ENCODE measurements at regions not wholly inside any gene's neighbourhood (a gene's known extent, or its start where the extent isn't known, plus 50 kb on each side); places are given as distances from the start of the nearest gene placed in this dataset.

DNA sequence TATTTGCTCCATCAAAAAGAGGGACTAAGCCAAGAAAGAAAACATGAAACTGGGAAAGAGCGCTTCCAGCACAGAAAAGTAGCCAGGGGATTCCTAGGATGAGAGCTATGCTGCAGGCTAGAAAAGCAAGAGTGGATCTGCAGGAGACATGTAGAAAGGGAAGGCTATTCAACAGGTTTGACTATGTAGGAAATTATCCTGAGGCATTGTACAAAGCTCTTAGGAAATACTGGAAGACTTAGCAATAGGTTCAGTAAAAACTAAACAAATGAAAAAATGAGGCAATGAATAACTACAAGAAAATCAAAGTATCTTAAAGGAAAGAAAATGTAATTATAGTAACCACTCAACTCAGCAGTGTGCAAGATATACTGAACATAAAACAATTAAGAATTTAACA is 178.7 kb upstream of the FOXN2 start:
- Histone ChIP-seq H3K4me3 (ENCODE audit: low read depth, low read length) (no peak overlapping the region), H3K79me2 (ENCODE audit: control insufficient read depth, insufficient read depth, low read length, unreplicated experiment) (no peaks in the 10 kb centered on the region), H2AFZ (ENCODE audit: low read length, unreplicated experiment) (no peak overlapping the region), H3K27ac (ENCODE audit: low read depth, low read length) (no peak overlapping the region), H3K36me3 (ENCODE audit: insufficient read depth, low read length) (no peaks in the 10 kb centered on the region), H3K4me1 (ENCODE audit: control insufficient read depth, insufficient read depth, low read length, unreplicated experiment) (no peaks in the 10 kb centered on the region), H3K27me3 (ENCODE audit: insufficient read depth, low read length) (no peaks in the 10 kb centered on the region)

DNA sequence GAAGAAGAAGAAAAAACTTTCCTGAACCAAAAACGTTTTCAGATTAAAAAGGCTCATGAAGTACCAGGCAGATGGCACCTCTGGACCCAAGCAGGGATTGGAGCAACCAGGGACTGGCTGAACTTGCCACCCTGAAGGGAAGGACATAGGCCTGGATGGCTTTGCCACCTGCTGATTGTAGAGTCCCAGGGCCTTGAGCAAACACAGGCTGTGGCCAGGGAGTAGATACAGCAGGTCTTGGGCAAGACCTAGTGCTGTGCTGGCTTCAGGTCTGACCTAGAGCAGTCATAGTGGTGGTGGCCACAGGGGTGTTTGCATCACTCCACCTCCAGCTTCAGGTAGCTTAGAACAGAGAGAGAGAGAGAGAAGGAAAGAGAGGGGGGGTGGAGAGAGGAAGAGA is 176.7 kb upstream of the FOXN2 start:
- Histone ChIP-seq H2AFZ (ENCODE audit: low read length, unreplicated experiment) (no peak overlapping the region), H3K79me2 (ENCODE audit: control insufficient read depth, insufficient read depth, low read length, unreplicated experiment) (no peaks in the 10 kb centered on the region), H3K4me3 (ENCODE audit: low read depth, low read length) (no peak overlapping the region), H3K27me3 (ENCODE audit: insufficient read depth, low read length) (no peaks in the 10 kb centered on the region), H3K36me3 (ENCODE audit: insufficient read depth, low read length) (no peaks in the 10 kb centered on the region), H3K27ac (ENCODE audit: low read depth, low read length) (no peak overlapping the region), H3K4me1 (ENCODE audit: control insufficient read depth, insufficient read depth, low read length, unreplicated experiment) (no peaks in the 10 kb centered on the region)

DNA sequence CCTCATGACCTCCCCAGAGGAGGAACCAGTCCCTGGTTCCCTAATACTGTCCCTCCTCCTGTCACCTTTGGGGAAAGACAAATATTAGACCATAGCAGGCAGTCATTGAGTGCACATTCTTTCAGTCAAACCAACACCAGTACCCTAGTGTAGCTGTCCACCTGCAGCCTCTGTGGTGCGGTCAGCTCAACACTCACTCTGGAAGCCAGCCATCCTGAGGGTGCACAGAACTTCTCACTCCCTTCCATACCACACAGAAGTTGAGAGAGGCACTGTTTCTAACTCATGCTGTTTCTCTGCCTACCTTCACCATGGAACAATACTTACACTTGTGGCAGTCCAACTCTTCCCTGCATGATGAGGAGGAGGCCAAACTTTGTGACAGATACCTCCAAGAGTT is 175.6 kb upstream of the FOXN2 start:
- H3K4me1 ChIP-seq (ENCODE audit: control insufficient read depth, insufficient read depth, low read length, unreplicated experiment), result no peaks in the 10 kb centered on the region
- H3K4me3 ChIP-seq (ENCODE audit: low read depth, low read length), result no peak overlapping the region
- no peaks in the 10 kb centered on the region for H3K79me2 ChIP-seq (ENCODE audit: control insufficient read depth, insufficient read depth, low read length, unreplicated experiment)
- no peak overlapping the region for H2AFZ ChIP-seq (ENCODE audit: low read length, unreplicated experiment)
- H3K27me3 ChIP-seq (ENCODE audit: insufficient read depth, low read length), result no peaks in the 10 kb centered on the region
- H3K36me3 ChIP-seq (ENCODE audit: insufficient read depth, low read length), result no peaks in the 10 kb centered on the region
- H3K27ac ChIP-seq (ENCODE audit: low read depth, low read length), result no peak overlapping the region

DNA sequence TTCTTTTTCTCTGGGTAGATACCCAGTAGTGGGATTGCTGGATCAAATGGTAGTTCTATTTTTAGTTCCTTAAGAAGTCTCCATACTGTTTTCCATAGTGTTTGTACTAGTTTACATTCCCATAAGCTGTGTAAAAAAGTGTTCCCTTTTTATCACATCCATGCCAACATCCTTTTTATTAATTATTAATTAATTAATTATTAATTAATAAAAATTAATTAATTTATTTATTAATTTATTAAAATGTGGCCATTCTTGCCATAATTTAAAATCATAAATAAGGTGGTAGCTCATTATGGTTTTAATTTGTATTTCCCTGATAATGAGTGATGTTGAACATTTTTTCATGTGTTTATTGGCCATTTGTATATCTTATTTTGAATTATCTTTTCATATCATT is 173.9 kb upstream of the FOXN2 start:
- Histone ChIP-seq H3K4me3 (ENCODE audit: low read depth, low read length) (no peak overlapping the region), H3K27me3 (ENCODE audit: insufficient read depth, low read length) (no peaks in the 10 kb centered on the region), H3K79me2 (ENCODE audit: control insufficient read depth, insufficient read depth, low read length, unreplicated experiment) (no peaks in the 10 kb centered on the region), H3K27ac (ENCODE audit: low read depth, low read length) (no peak overlapping the region), H3K36me3 (ENCODE audit: insufficient read depth, low read length) (no peaks in the 10 kb centered on the region), H2AFZ (ENCODE audit: low read length, unreplicated experiment) (no peak overlapping the region), H3K4me1 (ENCODE audit: control insufficient read depth, insufficient read depth, low read length, unreplicated experiment) (peaks cover 2% of the 10 kb centered on the region)

DNA sequence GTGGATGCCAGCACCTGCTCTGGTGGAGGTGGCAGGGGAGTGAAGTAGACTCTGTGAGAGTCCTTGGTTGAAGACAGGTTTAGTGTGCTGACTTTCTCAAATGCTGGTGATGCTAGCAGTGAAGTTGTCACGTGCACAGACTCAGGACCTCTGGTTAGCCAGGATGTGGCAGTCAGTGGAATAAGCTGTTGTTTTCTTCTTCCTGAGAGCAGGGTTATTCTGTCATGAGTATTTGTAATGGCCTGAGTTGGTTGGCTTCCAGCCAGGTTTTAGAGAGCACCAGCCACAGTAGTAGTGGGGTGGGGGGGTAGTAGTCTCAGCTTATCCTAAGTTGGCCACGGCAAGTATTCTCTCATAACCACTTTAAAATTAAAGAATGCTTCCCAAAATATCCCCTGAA is 169.7 kb upstream of the FOXN2 start:
- Histone ChIP-seq H3K79me2 (ENCODE audit: control insufficient read depth, insufficient read depth, low read length, unreplicated experiment) (no peaks in the 10 kb centered on the region), H2AFZ (ENCODE audit: low read length, unreplicated experiment) (no peak overlapping the region), H3K27ac (ENCODE audit: low read depth, low read length) (no peak overlapping the region), H3K27me3 (ENCODE audit: insufficient read depth, low read length) (no peaks in the 10 kb centered on the region), H3K4me3 (ENCODE audit: low read depth, low read length) (no peak overlapping the region), H3K4me1 (ENCODE audit: control insufficient read depth, insufficient read depth, low read length, unreplicated experiment) (peaks cover 15% of the 10 kb centered on the region), H3K36me3 (ENCODE audit: insufficient read depth, low read length) (no peaks in the 10 kb centered on the region)

DNA sequence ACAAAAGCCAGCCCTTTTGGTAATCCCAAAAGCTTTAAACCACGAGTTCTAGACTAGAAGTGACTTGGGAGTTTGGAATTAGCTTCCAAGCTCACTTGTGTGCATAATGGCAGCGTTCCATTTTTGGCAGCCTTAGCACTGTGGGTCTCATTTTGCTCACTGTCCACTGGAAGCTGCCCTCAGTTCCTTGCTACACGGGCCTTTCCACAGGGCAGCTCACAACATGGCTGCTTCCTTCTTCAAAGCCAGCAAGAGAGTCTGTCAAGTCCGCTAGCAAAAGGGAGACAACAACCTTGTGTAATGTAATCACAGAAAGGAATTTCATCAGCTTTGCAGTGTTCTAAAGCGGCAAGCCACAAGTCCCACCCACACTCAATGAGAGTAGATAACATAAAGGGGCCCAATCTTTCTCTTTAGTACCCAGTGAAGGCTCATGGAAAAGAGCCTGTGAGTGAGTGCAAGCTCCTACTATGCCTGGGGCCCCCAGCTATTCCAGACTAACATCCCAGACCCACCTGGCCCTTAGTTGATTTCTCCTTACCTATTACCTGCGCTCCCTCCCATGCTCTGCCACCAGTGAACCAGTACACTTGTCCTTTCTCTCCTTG is 168.5 kb upstream of the FOXN2 start:
- Histone ChIP-seq H3K4me3 (ENCODE audit: low read depth, low read length) (peak overlapping the region; percentile 27; the same call in 1 of the 2 replicates), H3K79me2 (ENCODE audit: control insufficient read depth, insufficient read depth, low read length, unreplicated experiment) (no peaks in the 10 kb centered on the region), H2AFZ (ENCODE audit: low read length, unreplicated experiment) (peak overlapping the region; percentile 71), H3K4me1 (ENCODE audit: control insufficient read depth, insufficient read depth, low read length, unreplicated experiment) (peaks cover 15% of the 10 kb centered on the region), H3K36me3 (ENCODE audit: insufficient read depth, low read length) (no peaks in the 10 kb centered on the region), H3K27ac (ENCODE audit: low read depth, low read length) (no peak overlapping the region), H3K27me3 (ENCODE audit: insufficient read depth, low read length) (no peaks in the 10 kb centered on the region)

DNA sequence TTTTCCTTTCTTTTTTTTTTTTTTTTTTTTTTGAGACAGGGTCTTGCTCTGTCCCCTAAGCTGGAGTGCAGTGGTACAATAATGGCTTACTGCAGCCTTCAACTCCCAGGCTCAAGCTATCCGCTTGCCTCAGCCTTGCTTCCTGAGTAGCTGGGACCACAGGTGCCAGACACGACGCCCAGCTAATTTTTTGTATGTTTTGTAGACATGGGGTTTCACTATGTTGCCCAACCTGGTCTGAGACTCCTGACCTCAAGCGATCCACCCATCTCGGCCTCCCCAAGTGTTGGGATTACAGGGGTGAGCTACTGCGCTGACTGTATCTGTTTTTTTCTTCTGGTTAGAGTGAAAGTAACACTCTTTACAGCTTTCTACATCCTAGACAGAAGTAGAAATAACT is 167.9 kb upstream of the FOXN2 start:
- Histone ChIP-seq H3K27me3 (ENCODE audit: insufficient read depth, low read length) (no peaks in the 10 kb centered on the region), H3K4me3 (ENCODE audit: low read depth, low read length) (no peak overlapping the region), H2AFZ (ENCODE audit: low read length, unreplicated experiment) (no peak overlapping the region), H3K27ac (ENCODE audit: low read depth, low read length) (no peak overlapping the region), H3K4me1 (ENCODE audit: control insufficient read depth, insufficient read depth, low read length, unreplicated experiment) (peaks cover 15% of the 10 kb centered on the region), H3K79me2 (ENCODE audit: control insufficient read depth, insufficient read depth, low read length, unreplicated experiment) (no peaks in the 10 kb centered on the region), H3K36me3 (ENCODE audit: insufficient read depth, low read length) (no peaks in the 10 kb centered on the region)

DNA sequence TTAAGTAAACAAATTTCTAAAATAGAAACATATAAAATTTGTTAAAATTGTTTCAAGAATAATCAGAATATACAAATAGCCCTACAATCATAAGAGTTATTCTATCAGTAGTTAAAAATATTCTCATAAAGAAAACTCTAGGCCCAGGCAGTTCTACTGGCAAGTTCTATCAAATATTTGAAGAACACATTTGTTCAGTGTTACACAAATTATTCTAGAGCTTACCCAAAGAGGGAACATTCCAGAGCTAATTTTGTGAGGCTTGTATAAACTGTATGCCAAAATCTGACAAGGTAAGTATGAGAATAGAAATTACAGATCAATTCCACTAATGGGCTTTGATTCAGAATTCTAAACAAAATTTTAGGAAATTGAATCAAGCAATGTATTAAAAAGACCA is 166.8 kb upstream of the FOXN2 start:
- Histone ChIP-seq H2AFZ (ENCODE audit: low read length, unreplicated experiment) (peak overlapping the region; percentile 92), H3K4me1 (ENCODE audit: control insufficient read depth, insufficient read depth, low read length, unreplicated experiment) (peaks cover 15% of the 10 kb centered on the region), H3K36me3 (ENCODE audit: insufficient read depth, low read length) (no peaks in the 10 kb centered on the region), H3K27me3 (ENCODE audit: insufficient read depth, low read length) (no peaks in the 10 kb centered on the region), H3K4me3 (ENCODE audit: low read depth, low read length) (peak overlapping the region; percentile 51), H3K79me2 (ENCODE audit: control insufficient read depth, insufficient read depth, low read length, unreplicated experiment) (no peaks in the 10 kb centered on the region), H3K27ac (ENCODE audit: low read depth, low read length) (no peak overlapping the region)

DNA sequence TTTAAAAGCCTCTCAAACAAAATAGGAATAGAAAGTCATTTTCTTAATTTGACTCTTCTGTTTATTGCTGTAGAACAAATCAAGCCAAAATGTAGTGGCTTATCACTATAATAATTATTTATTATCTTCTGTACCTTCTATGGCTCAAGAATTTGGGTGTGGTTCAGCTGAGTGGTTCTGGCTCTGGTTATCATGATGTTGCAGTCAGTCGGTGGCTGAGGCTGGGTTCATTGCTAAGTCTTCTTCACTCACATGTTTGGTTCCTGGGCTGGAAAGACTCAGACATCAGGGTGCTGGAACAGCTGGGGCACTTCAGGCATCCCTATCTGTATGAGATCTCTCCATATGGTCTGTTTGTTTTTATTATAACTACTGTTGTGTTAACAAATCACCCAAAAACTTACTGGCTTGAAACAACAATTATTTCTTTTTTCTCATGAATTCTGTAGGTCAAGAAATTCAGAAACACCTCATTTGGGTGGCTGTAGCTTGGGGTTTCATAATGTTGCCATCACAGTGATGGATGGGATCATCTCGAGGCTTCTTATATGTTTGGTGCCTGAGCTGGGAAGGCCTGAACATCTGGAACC is 165.5 kb upstream of the FOXN2 start:
- Histone ChIP-seq H3K4me1 (ENCODE audit: control insufficient read depth, insufficient read depth, low read length, unreplicated experiment) (peaks cover 15% of the 10 kb centered on the region), H3K27ac (ENCODE audit: low read depth, low read length) (no peak overlapping the region), H3K36me3 (ENCODE audit: insufficient read depth, low read length) (no peaks in the 10 kb centered on the region), H3K4me3 (ENCODE audit: low read depth, low read length) (peak overlapping the region; percentile 51), H3K27me3 (ENCODE audit: insufficient read depth, low read length) (no peaks in the 10 kb centered on the region), H3K79me2 (ENCODE audit: control insufficient read depth, insufficient read depth, low read length, unreplicated experiment) (no peaks in the 10 kb centered on the region), H2AFZ (ENCODE audit: low read length, unreplicated experiment) (peak overlapping the region; percentile 88)

DNA sequence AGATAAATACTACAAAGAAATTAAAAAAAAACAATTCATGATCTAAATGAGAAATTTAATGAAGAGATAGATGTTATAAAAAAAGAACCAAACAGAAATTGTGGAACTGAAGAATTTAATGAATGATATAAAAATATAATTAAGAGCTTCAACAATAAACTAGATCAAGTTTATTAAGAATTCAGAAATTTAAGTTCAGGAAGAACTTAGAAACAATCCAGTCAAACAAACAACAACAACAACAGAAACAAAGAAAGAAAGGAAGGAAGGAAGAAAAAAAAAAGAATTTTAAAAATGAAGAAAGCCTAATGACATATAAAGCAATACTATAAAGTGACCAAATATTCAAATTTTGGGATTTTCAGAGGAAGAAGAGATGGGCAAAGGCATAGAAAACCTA is 157.3 kb upstream of the FOXN2 start:
- Histone ChIP-seq H3K27ac (ENCODE audit: low read depth, low read length) (no peak overlapping the region), H2AFZ (ENCODE audit: low read length, unreplicated experiment) (no peak overlapping the region), H3K4me1 (ENCODE audit: control insufficient read depth, insufficient read depth, low read length, unreplicated experiment) (no peaks in the 10 kb centered on the region), H3K79me2 (ENCODE audit: control insufficient read depth, insufficient read depth, low read length, unreplicated experiment) (no peaks in the 10 kb centered on the region), H3K27me3 (ENCODE audit: insufficient read depth, low read length) (no peaks in the 10 kb centered on the region), H3K36me3 (ENCODE audit: insufficient read depth, low read length) (no peaks in the 10 kb centered on the region), H3K4me3 (ENCODE audit: low read depth, low read length) (no peak overlapping the region)

DNA sequence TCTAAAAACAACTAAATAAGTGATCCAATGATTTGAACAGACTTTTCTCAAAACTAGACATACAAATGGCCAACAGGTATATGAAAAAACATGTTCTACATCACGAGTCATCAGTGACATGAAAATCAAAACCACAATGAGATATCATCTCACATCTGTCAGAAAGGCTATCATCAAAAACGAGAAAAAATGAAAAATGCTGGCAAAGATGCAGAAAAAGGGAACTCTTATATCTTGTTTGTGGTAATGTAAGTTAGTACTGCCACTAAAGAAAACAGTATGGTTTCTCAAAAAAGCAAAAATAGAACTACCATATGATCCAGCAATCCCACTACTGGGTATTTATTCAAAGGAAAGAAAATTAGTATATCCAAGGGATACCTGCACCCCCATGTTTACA is 152.9 kb upstream of the FOXN2 start:
- H3K27me3 ChIP-seq (ENCODE audit: insufficient read depth, low read length), result no peaks in the 10 kb centered on the region
- H3K27ac ChIP-seq (ENCODE audit: low read depth, low read length), result no peak overlapping the region
- no peaks in the 10 kb centered on the region for H3K79me2 ChIP-seq (ENCODE audit: control insufficient read depth, insufficient read depth, low read length, unreplicated experiment)
- H3K4me3 ChIP-seq (ENCODE audit: low read depth, low read length), result no peak overlapping the region
- no peaks in the 10 kb centered on the region for H3K4me1 ChIP-seq (ENCODE audit: control insufficient read depth, insufficient read depth, low read length, unreplicated experiment)
- no peak overlapping the region for H2AFZ ChIP-seq (ENCODE audit: low read length, unreplicated experiment)
- no peaks in the 10 kb centered on the region for H3K36me3 ChIP-seq (ENCODE audit: insufficient read depth, low read length)

All from ACC112 (cell line).